BJ (cell line): ENCODE measurements at regions not wholly inside any gene's neighbourhood (a gene's known extent, or its start where the extent isn't known, plus 50 kb on each side); places are given as distances from the start of the nearest gene placed in this dataset.
"Not testable (repeated sequence)": the region's sequence is repeated elsewhere in the genome, so short reads cannot be mapped to it uniquely, and the experiment has no call there.

Experiments used
- CTCF ChIA-PET: fragments of 350-600 bp; formaldehyde crosslinking; extraction: SDS; loops from one replicate; lab custom pipeline; 2021; ENCODE audit warnings: antibody characterized with exemption, inconsistent platforms; lab: Yijun Ruan, JAX
- POLR2A ChIA-PET: fragments of 300-600 bp; sonication (Branson Sonifier 250); formaldehyde crosslinking; extraction: SDS; loops from one replicate; lab custom pipeline; 2021; ENCODE audit warnings: antibody characterized with exemption; lab: Charles Lee
- DNase-seq: peaks from one replicate; pipeline ENCODE4 v3.0.0-alpha.2; 2011; ENCODE audit warnings: low read depth
- H3K27me3 ChIP-seq: 2 replicates; pipeline ENCODE4 v1.6.0; 2011; ENCODE audit warnings: low read length; ENCODE audit not compliant: control insufficient read depth, insufficient read depth
- H3K36me3 ChIP-seq: 2 replicates; pipeline ENCODE4 v1.5.1; 2011; ENCODE audit warnings: low read length; ENCODE audit not compliant: control insufficient read depth, insufficient read depth
- H3K4me3 ChIP-seq: 2 replicates; pipeline ENCODE4 v1.5.1; 2011; ENCODE audit warnings: low read depth, mild to moderate bottlenecking, control low read depth, low read length
- TF ChIP-seq, protein P1 (sequence below): IDR thresholded peaks from 2 replicates; pipeline ENCODE4 v1.5.1; 2011; ENCODE audit warnings: low read depth, mild to moderate bottlenecking, control low read depth, inconsistent platforms, low read length, moderate library complexity; ENCODE audit not compliant: insufficient read depth

GRCh38 chr6:8941577-8941976, 506.2 kb upstream of the SLC35B3 start:
- H3K4me3 ChIP-seq: no peak overlapping the region
- H3K36me3 ChIP-seq: no peaks in the 10 kb centered on the region
- DNase-seq: no peak
- ChIA-PET POLR2A (no interaction called here), CTCF (no interaction called here)
- no peaks in the 10 kb centered on the region for H3K27me3 ChIP-seq
- TF ChIP-seq, protein P1, sequence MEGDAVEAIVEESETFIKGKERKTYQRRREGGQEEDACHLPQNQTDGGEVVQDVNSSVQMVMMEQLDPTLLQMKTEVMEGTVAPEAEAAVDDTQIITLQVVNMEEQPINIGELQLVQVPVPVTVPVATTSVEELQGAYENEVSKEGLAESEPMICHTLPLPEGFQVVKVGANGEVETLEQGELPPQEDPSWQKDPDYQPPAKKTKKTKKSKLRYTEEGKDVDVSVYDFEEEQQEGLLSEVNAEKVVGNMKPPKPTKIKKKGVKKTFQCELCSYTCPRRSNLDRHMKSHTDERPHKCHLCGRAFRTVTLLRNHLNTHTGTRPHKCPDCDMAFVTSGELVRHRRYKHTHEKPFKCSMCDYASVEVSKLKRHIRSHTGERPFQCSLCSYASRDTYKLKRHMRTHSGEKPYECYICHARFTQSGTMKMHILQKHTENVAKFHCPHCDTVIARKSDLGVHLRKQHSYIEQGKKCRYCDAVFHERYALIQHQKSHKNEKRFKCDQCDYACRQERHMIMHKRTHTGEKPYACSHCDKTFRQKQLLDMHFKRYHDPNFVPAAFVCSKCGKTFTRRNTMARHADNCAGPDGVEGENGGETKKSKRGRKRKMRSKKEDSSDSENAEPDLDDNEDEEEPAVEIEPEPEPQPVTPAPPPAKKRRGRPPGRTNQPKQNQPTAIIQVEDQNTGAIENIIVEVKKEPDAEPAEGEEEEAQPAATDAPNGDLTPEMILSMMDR: no peak

- ChIA-PET POLR2A (no interaction called here), CTCF (no interaction called here)
- no peak for DNase-seq
- no peak overlapping the region for H3K4me3 ChIP-seq
- TF ChIP-seq, protein P1: no peak
- no peaks in the 10 kb centered on the region for H3K27me3 ChIP-seq
- H3K36me3 ChIP-seq: no peaks in the 10 kb centered on the region
These were observed 505.0 kb upstream of the SLC35B3 start for GRCh38 chr6:8940356-8940755.

DNA sequence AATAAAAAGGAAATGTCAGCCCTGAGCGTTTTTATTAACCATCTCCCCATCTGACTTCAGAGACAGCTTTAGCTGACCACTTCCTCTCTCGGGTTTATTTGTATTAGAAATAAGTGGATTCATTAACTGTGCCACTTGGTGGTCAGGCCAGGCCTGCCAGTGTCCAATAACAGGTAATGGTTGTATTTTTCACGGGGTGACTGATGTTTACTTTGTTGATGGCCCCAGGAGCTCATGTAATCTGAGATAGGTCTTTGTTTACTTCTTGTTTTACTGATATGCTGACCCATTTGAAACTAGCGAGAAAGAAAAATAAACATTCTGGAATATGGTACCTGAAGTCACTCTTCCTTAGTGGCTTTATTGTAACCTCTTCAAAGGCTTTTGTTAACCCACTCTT, 504.3 kb upstream of the SLC35B3 start:
- Histone ChIP-seq H3K27me3 (no peaks in the 10 kb centered on the region), H3K4me3 (no peak overlapping the region), H3K36me3 (no peaks in the 10 kb centered on the region)
- ChIA-PET CTCF (no interaction called here), POLR2A (no interaction called here)
- TF ChIP-seq, protein P1: no peak
- DNase-seq: no peak

GRCh38 chr6:8934318-8934717, 499.0 kb upstream of the SLC35B3 start:
- no peaks in the 10 kb centered on the region for H3K36me3 ChIP-seq
- ChIA-PET POLR2A (no interaction called here), CTCF (no interaction called here)
- no peaks in the 10 kb centered on the region for H3K27me3 ChIP-seq
- no peak overlapping the region for H3K4me3 ChIP-seq
- no peak for DNase-seq
- TF ChIP-seq, protein P1: no peak

DNA sequence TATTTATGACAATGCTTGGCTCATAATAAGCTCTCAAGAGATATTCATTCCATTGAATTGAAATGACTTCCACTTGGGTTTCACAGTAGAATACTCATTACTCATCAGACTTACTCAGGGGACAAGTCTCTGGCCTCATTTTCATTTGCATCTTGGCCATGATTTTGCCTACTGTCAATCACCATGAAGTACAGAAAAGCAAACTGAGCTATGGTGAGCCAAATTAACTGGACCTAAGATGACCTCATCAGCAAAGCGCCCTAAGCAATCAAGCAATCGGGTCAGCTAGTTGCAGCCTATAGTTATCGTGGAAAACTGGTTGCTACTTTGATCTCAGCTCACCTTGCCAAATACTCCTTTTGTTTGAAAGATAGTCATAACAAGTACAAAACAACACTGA, 494.7 kb upstream of the SLC35B3 start:
- CTCF ChIA-PET: no interaction called here
- DNase-seq: no peak
- POLR2A ChIA-PET: no interaction called here
- TF ChIP-seq, protein P1: no peak
- Histone ChIP-seq H3K4me3 (no peak overlapping the region), H3K27me3 (no peaks in the 10 kb centered on the region), H3K36me3 (no peaks in the 10 kb centered on the region)

GRCh38 chr6:8920244-8920643, 484.9 kb upstream of the SLC35B3 start:
- H3K4me3 ChIP-seq, H3K27me3 ChIP-seq, POLR2A ChIA-PET, DNase-seq, H3K36me3 ChIP-seq: not testable (repeated sequence)
- CTCF ChIA-PET: interaction anchor here (0.5 kb wide), 1 partner anchor 681 kb away, joined by 4 read pairs; no protein-coding TSS in a partner anchor
